ENCODE measurements at regions not wholly inside any gene's neighbourhood (a gene's known extent, or its start where the extent isn't known, plus 50 kb on each side); places are given as distances from the start of the nearest gene placed in this dataset.

DNA sequence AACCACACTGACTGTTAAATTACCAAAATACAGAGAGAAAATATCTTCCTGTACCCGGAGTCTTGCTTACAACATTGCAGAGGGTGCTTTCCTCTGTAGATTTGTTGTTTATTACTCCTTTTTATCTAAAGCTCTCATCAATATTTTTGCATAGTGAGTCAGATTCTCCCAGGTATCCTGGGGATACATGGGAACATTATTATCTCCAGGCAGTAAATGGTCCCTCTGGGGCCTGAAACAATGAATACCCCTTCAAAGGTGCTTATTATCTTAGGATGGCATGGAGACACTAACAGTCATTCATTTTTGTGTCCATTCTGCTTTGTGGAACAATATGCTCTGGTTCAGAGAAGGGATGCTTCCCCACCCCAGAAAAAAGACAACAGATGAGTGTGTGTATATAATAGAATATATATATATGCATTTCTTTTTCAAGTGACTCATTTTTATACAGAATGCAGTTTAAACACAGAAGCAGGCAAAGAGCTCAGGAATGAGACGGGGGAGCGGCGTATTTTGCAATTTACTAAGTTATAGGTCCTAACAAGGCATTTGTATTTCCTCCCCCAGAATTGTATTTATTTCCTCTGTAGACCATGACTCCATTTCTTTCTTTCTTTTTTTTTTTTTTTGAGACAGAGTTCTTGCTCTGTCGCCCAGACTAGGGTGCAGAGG lies 424.8 kb upstream of the ZEB2 start:
- intact Hi-C loops (cut with micrococcal nuclease): no loop called here
- H3K27ac Mint-ChIP-seq: no peak overlapping the region
- H3K4me1 Mint-ChIP-seq: no peaks in the 10 kb centered on the region
- H3K36me3 Mint-ChIP-seq (ENCODE audit: low read depth): no peaks in the 10 kb centered on the region
- no peak overlapping the region for H3K4me3 Mint-ChIP-seq
- DNase-seq: no peak
- H3K27me3 Mint-ChIP-seq: no peaks in the 10 kb centered on the region
- no peaks in the 10 kb centered on the region for H3K9me3 Mint-ChIP-seq

DNA sequence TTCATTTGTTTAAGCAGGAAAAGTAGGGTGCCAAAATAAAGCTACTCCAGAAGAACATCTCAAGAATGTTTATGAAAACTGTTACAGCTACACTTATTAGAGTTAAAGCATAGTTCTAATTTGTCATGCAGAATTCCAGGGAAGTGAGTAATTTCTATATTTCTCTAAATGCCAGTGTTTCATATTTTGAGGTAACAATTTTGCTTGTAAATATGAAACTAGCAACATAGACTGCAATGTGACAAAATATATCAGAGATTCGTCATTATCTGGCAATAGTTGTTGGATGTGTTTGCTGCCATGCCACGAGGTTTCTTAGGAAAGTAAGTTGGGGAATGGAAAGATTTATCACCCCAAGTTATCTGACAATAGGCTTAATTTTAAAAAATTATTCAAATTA lies 424.1 kb upstream of the ZEB2 start:
- Mint-ChIP-seq H3K27ac (no peak overlapping the region), H3K36me3 (ENCODE audit: low read depth) (no peaks in the 10 kb centered on the region), H3K4me3 (no peak overlapping the region), H3K27me3 (no peaks in the 10 kb centered on the region), H3K9me3 (no peaks in the 10 kb centered on the region), H3K4me1 (no peaks in the 10 kb centered on the region)
- no peak for DNase-seq
- intact Hi-C loops (cut with micrococcal nuclease): no loop called here

- intact Hi-C loops (cut with micrococcal nuclease): no loop called here
- Mint-ChIP-seq H3K4me1 (no peaks in the 10 kb centered on the region), H3K27ac (no peak overlapping the region), H3K4me3 (no peak overlapping the region), H3K27me3 (no peaks in the 10 kb centered on the region), H3K9me3 (no peaks in the 10 kb centered on the region), H3K36me3 (ENCODE audit: low read depth) (no peaks in the 10 kb centered on the region)
- DNase-seq: no peak
These were observed 423.5 kb upstream of the ZEB2 start for GRCh38 chr2:144943293-144943941.

DNA sequence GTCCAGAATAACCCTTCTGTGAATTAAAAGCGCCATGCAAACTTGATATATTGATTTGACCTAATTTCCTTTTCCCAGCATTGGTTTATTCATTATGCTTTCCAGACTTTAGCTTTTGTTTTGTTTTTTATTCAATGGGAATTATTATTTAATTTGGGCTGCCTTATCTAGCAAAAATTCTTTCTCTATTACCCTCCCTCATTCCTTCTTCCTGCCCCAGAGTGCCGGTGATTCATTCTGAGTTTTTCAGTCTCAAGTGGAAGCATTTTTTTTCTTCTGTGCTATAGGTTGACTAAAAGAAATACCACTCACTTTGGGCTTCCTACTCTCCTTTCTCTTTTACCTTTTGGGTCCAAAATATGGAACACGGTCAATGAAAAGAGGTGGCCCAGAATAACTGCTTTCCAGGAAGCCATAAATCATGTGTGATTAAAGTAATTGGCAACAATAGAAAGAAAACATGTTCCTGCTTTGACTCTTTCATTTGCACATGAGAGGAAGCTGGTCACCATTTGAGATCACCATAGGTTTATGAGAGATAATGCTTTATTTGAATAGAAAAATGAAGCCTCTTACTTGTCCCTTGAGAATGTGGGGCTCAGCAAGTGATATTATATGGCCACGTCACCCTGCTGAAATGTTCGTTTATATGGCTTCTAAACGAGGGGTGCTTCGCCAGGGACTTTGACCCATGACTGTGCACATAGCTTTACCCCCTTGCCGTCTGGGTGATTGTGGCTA lies 422.8 kb upstream of the ZEB2 start:
- Mint-ChIP-seq H3K4me3 (no peak overlapping the region), H3K36me3 (ENCODE audit: low read depth) (no peaks in the 10 kb centered on the region), H3K4me1 (no peaks in the 10 kb centered on the region), H3K27ac (no peak overlapping the region), H3K9me3 (no peaks in the 10 kb centered on the region), H3K27me3 (no peaks in the 10 kb centered on the region)
- intact Hi-C loops (cut with micrococcal nuclease): no loop called here
- DNase-seq: no peak

- Mint-ChIP-seq H3K27ac (no peak overlapping the region), H3K36me3 (ENCODE audit: low read depth) (no peaks in the 10 kb centered on the region), H3K4me3 (no peak overlapping the region), H3K4me1 (no peaks in the 10 kb centered on the region), H3K27me3 (no peaks in the 10 kb centered on the region), H3K9me3 (no peaks in the 10 kb centered on the region)
- DNase-seq: no peak
- intact Hi-C loops (cut with micrococcal nuclease): no loop called here
These were observed 422.0 kb upstream of the ZEB2 start for GRCh38 chr2:144941743-144942488.

GRCh38 chr2:144939590-144939989 lies 419.7 kb upstream of the ZEB2 start:
- Mint-ChIP-seq H3K27ac (no peak overlapping the region), H3K36me3 (ENCODE audit: low read depth) (no peaks in the 10 kb centered on the region), H3K4me3 (no peak overlapping the region), H3K27me3 (no peaks in the 10 kb centered on the region), H3K9me3 (no peaks in the 10 kb centered on the region), H3K4me1 (no peaks in the 10 kb centered on the region)
- DNase-seq: no peak
- intact Hi-C loops (cut with micrococcal nuclease): no loop called here

DNA sequence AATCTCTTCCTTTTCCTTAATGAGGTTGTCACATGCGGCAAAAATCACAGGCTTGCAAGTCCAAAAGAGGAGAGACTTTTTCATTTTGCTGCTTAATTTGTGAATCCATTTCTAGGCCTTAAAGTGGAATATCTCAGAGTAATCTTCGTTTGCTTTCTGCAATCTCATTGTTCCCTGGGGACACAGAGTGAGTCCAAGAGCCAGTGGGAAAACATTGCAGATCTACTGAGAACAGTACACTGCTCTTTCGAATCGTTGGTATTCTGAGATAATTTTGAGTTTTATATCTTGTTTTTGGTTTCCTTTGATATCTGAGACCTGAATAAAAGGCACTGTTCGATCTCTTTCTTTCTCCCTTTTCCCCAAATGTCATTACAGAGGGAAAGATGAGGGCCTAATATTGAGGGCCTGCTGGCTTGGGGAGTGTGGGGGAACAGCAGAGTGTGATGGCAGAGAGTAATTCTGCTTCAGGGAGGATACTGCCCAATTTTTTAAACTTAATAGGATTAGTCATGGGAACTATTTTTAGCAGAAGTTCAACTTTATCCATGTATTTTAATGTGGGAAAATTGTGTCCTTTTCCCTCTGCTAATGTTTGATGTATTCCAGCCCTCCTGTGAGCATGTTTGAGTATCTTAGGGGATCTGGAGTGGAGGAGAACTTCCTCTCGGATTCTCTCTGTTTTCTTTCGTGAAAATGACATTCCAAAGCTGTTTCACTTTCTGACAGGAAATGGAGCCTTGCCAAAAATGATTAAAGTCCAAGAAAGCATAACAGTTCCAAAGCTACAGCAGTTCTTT lies 418.2 kb upstream of the ZEB2 start:
- H3K4me1 Mint-ChIP-seq: no peaks in the 10 kb centered on the region
- H3K27me3 Mint-ChIP-seq: no peaks in the 10 kb centered on the region
- no peak overlapping the region for H3K4me3 Mint-ChIP-seq
- no peak for DNase-seq
- H3K9me3 Mint-ChIP-seq: no peaks in the 10 kb centered on the region
- no peaks in the 10 kb centered on the region for H3K36me3 Mint-ChIP-seq (ENCODE audit: low read depth)
- H3K27ac Mint-ChIP-seq: no peak overlapping the region
- intact Hi-C loops (cut with micrococcal nuclease): no loop called here

- no peaks in the 10 kb centered on the region for H3K4me1 Mint-ChIP-seq
- intact Hi-C loops (cut with micrococcal nuclease): no loop called here
- H3K9me3 Mint-ChIP-seq: no peaks in the 10 kb centered on the region
- H3K27ac Mint-ChIP-seq: no peak overlapping the region
- no peak overlapping the region for H3K4me3 Mint-ChIP-seq
- H3K36me3 Mint-ChIP-seq (ENCODE audit: low read depth): no peaks in the 10 kb centered on the region
- no peak for DNase-seq
- no peaks in the 10 kb centered on the region for H3K27me3 Mint-ChIP-seq
These were observed 417.1 kb upstream of the ZEB2 start for GRCh38 chr2:144937066-144937465.

DNA sequence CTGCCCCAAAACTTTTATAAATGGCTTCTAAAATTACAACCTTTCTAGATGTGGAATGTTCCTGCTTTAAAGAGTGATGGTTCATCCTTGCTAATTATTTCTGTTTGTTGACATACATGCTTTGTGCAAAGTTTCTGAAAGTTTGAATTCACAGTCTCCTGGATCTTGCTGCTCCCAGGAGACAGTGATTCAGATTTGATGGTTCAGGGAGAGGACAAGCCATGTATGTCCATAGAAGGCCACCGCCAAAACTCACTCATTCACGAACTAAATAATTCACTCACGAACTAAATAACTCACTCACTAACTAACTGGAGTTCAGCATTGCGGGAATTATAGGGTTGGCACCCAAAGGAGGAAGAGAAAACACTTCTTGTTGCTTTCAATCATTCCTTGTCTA lies 416.5 kb upstream of the ZEB2 start:
- Mint-ChIP-seq H3K9me3 (no peaks in the 10 kb centered on the region), H3K4me3 (no peak overlapping the region), H3K4me1 (no peaks in the 10 kb centered on the region), H3K36me3 (ENCODE audit: low read depth) (no peaks in the 10 kb centered on the region), H3K27ac (no peak overlapping the region), H3K27me3 (no peaks in the 10 kb centered on the region)
- intact Hi-C loops (cut with micrococcal nuclease): no loop called here
- no peak for DNase-seq

DNA sequence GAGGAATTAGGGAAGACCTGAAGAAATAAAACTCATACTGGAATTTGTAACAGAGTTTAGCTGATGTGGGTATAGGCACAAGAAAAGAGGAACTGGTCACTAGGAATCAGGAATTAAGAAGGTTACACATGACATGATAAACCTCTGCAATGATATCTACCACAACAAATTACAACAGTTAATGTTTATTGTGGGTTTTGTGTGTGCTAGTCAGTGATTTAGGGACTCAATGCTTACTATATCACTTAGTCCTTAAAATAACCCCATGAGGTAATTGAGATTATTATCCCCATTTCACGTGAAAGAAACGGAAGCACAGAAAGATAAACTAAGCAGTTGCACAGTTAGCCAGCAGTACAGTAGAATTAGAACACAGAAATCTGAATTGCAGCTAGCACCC lies 415.8 kb upstream of the ZEB2 start:
- intact Hi-C loops (cut with micrococcal nuclease): no loop called here
- DNase-seq: no peak
- Mint-ChIP-seq H3K4me3 (no peak overlapping the region), H3K4me1 (no peaks in the 10 kb centered on the region), H3K27me3 (no peaks in the 10 kb centered on the region), H3K9me3 (no peaks in the 10 kb centered on the region), H3K27ac (no peak overlapping the region), H3K36me3 (ENCODE audit: low read depth) (no peaks in the 10 kb centered on the region)

DNA sequence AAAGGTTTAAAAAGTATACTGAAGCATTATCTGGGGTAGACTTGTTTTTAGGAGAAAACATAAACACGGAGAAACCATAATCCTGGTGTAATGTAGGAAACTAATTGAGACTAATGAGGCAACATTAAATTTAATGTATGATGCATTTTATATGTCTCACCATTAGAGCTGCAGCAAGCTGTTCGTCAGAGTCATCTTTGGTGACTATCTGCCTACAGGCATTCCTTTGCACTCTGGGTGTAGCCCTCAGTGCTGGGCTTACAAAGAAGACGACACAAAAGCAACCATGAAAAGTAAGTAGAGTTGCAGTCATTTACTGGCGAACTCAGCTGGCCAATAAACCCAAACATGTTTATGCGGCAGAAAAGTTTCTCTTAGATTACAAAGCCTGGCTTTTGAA lies 415.3 kb upstream of the ZEB2 start:
- H3K9me3 Mint-ChIP-seq: no peaks in the 10 kb centered on the region
- H3K36me3 Mint-ChIP-seq (ENCODE audit: low read depth): no peaks in the 10 kb centered on the region
- intact Hi-C loops (cut with micrococcal nuclease): no loop called here
- H3K27ac Mint-ChIP-seq: no peak overlapping the region
- H3K4me3 Mint-ChIP-seq: no peak overlapping the region
- no peaks in the 10 kb centered on the region for H3K4me1 Mint-ChIP-seq
- DNase-seq: no peak
- H3K27me3 Mint-ChIP-seq: no peaks in the 10 kb centered on the region

- H3K4me3 Mint-ChIP-seq: no peak overlapping the region
- no peaks in the 10 kb centered on the region for H3K9me3 Mint-ChIP-seq
- no peaks in the 10 kb centered on the region for H3K36me3 Mint-ChIP-seq (ENCODE audit: low read depth)
- H3K27me3 Mint-ChIP-seq: no peaks in the 10 kb centered on the region
- H3K4me1 Mint-ChIP-seq: no peaks in the 10 kb centered on the region
- no peak overlapping the region for H3K27ac Mint-ChIP-seq
- intact Hi-C loops (cut with micrococcal nuclease): no loop called here
- no peak for DNase-seq
These were observed 412.0 kb upstream of the ZEB2 start for GRCh38 chr2:144931960-144932359.

GRCh38 chr2:144931480-144931879 lies 411.6 kb upstream of the ZEB2 start:
- no peaks in the 10 kb centered on the region for H3K36me3 Mint-ChIP-seq (ENCODE audit: low read depth)

More at GRCh38 chr2:144931480-144931879, 411.6 kb upstream of the ZEB2 start:
- H3K4me1 Mint-ChIP-seq: no peaks in the 10 kb centered on the region
- DNase-seq: no peak
- intact Hi-C loops (cut with micrococcal nuclease): no loop called here
- no peaks in the 10 kb centered on the region for H3K9me3 Mint-ChIP-seq
- H3K27ac Mint-ChIP-seq: no peak overlapping the region
- no peaks in the 10 kb centered on the region for H3K27me3 Mint-ChIP-seq
- no peak overlapping the region for H3K4me3 Mint-ChIP-seq
